ENCODE measurements at regions not wholly inside any gene's neighbourhood (a gene's known extent, or its start where the extent isn't known, plus 50 kb on each side); places are given as distances from the start of the nearest gene placed in this dataset.

DNA sequence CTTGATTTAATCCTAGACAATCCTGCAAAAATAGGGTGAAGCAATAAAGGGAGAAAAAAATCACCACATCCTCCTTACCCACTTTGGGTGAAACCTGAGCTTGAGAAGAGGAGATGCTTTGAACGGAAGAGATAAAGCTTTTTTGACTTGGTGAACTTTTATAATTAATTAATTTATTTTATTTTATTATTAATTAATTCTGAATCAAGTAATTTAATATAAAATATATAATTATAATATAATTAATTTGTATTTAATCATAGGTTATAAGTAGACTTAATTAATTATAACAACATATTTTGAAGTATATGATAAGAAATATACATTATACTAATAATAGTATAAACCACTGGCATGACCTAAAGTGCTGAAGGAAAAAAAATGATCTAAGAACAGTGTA, 2164.8 kb downstream of the LRRC4C start:
- DNase-seq (ENCODE audit: low read depth): no peak

- no peak for DNase-seq (ENCODE audit: low read depth)
Measured at GRCh38 chr11:39288011-39288410, 2171.4 kb downstream of the LRRC4C start.

- no peak for DNase-seq (ENCODE audit: low read depth)
Measured at GRCh38 chr11:39268176-39268690, 2191.2 kb downstream of the LRRC4C start.

DNA sequence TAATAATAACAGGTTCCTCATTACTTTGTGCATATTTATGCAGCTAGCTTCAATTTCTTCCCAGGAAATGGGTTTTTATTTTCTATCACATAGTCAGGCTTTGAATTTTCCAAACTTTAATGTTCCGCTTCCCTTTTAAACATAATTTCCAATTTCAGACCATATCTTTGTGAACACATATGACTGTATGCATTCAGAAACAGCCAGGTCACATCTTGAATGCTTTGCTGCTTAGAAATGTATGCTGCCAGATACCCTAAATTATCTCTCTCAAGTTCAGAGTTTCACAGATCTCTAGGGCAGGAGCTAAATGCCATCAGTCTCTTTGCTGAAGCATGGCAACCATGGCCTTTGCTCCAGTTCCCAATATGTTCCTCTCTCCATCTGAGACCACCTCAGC, 2203.8 kb downstream of the LRRC4C start:
- DNase-seq (ENCODE audit: low read depth): no peak

DNA sequence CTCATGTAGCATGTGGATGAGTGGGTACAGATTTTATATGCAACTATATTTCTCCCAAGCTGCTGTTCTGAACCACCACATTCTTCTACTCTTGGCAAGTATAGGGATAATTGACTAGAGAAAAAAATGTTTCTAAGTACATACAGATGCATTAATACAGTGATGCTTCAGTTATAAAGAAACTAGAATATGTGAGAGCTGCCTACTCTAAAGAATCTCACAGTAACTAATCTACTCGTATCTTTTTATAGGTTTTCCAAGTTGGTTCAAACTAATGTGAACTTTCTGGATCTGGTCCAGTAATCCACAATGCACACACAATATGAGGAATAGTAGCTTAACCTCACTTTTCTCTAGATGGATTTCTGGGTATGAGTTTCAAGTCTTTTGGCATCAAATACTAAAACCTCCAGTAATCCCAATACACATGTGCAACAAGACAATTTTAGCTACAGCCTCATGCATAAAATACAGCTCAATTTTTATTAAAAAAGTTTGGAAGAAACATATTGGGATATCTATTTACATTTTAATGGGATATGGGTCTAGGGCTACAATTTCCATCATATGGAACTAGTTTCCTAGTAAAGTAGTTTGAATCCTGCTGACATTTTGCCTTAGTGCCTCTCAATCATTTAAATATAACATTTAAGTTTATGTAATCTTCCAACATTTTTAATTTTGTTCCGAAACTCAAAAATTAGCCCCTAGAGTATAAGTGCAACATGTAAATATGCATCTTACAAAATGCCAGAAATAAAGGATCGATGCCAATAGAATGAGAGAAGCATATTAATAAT, 2209.7 kb downstream of the LRRC4C start:
- no peak for DNase-seq (ENCODE audit: low read depth)

- no peak for DNase-seq (ENCODE audit: low read depth)
Measured at GRCh38 chr11:39247570-39248137, 2211.8 kb downstream of the LRRC4C start.

DNA sequence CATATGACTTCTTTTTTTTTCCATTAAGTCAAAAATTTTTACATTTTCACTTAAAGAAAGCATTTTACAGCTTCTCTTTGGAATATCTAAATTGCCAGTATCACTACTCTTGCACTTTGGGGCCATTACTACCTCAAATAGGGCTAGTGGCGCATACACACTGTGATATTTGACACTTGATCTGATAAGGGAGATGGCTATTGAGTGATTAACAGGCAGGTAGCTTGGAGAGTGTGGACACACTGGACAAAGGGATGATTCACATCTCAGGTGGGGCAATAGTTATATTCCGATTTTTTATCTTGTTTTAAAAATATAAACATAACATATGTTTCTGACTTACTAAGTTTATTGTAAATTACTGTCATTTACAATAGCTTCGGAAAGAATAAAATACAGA, 2219.9 kb downstream of the LRRC4C start:
- no peak for DNase-seq (ENCODE audit: low read depth)

GRCh38 chr11:39236916-39237315, 2222.5 kb downstream of the LRRC4C start:
- DNase-seq (ENCODE audit: low read depth): no peak

GRCh38 chr11:39221550-39222138, 2237.8 kb downstream of the LRRC4C start:
- no peak for DNase-seq (ENCODE audit: low read depth)

- no peak for DNase-seq (ENCODE audit: low read depth)
Measured at GRCh38 chr11:39220501-39221230, 2238.8 kb downstream of the LRRC4C start.

GRCh38 chr11:39220069-39220468, 2239.4 kb downstream of the LRRC4C start:
- DNase-seq (ENCODE audit: low read depth): no peak

DNA sequence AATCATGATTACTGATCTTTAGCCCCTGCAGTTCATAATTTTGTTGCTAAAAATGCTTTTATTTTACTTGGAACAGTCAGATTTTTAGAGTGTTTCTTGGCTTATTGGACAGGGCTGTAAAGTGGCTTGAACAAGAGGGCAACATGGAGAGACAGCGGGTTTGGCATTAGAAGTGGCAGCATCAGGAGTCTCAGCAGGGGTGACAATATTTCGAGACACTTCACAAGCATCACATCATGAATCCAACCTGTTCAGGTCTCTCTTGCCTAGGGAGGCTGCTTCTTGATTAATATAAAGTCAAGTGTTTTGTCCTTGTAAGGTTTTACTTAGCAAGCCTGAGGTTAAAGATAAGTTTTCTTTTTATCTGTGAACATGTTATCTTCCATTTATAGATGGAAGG, 2249.5 kb downstream of the LRRC4C start:
- DNase-seq (ENCODE audit: low read depth): no peak

- no peak for DNase-seq (ENCODE audit: low read depth)
Measured at GRCh38 chr11:39205236-39205995, 2254.0 kb downstream of the LRRC4C start.

DNA sequence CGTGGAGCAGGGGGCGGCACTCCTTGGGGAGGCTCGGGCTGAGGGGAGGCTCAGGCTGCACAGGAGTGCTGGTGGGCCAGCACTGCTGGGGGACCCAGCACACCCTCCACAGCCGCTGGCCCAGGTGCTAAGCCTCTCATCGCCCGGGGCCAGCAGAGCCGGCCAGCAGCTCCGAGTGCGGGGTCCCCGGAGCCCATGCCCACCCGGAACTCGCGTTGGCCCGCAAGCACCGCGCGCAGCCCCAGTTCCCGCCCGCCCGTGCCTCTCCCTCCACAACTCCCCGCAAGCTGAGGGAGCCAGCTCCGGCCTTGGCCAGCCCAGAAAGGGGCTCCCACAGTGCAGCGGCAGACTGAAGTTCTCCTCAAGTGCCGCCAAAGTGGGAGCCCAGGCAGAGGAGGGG, 2266.8 kb downstream of the LRRC4C start:
- DNase-seq (ENCODE audit: low read depth): no peak

- no peak for DNase-seq (ENCODE audit: low read depth)
Measured at GRCh38 chr11:39190751-39191150, 2268.7 kb downstream of the LRRC4C start.

DNA sequence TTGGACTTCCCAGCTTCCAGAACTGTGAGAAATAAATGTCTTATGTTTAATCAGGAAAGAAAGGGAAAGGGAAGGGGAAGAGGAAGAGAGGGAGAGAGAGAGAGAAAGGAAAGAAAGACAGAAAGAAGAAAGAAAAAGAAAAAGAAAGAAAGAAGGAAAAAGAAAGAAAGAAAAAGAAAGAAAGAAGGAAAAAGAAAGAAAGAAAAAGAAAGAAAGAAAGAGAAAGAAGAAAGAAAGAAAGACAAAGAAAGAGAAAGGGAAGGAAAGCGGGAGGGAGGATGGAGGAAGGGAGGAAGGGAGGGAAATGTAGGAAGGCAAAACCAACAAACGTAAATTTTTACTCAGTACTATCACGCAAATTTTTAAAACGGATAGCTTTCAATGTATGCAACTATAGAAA, 2281.8 kb downstream of the LRRC4C start:
- no peak for DNase-seq (ENCODE audit: low read depth)

DNA sequence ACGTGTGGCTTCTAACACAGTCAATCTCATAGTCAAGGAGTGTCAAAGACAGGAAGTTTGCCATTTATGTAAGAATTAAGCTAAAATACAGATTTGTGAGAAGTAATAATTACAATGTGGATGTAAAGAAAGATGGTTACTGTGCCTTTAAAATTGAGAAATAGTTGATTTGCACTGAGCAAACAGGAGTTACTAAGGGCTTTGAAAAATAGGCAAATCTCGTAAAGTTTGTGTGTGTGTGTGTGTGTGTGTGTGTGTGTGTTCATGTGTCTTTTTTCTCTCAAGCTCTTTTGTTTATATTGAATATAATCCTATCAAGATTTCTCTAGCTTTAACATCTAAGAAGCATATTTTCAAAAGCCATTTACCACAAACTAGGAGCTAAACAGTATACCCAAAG, 2284.5 kb downstream of the LRRC4C start:
- no peak for DNase-seq (ENCODE audit: low read depth)

- DNase-seq (ENCODE audit: low read depth): no peak
Measured at GRCh38 chr11:39174196-39174595, 2285.3 kb downstream of the LRRC4C start.

GRCh38 chr11:39165021-39165420, 2294.4 kb downstream of the LRRC4C start:
- DNase-seq (ENCODE audit: low read depth): no peak

- DNase-seq (ENCODE audit: low read depth): no peak
Measured at GRCh38 chr11:39149214-39149613, 2310.2 kb downstream of the LRRC4C start.

GRCh38 chr11:39145346-39145745, 2314.1 kb downstream of the LRRC4C start:
- DNase-seq (ENCODE audit: low read depth): no peak

Measured in EH (cell line).